Endothelial cell of umbilical vein (primary cell): ENCODE measurements at regions not wholly inside any gene's neighbourhood (a gene's known extent, or its start where the extent isn't known, plus 50 kb on each side); places are given as distances from the start of the nearest gene placed in this dataset.

Experiments
- BruUV-seq: library from RNA; stranded (reverse); fragments of 400-500 nt; replicated peaks from 2 replicates; lab custom pipeline; 2021; lab: Mats Ljungman, UMichigan
- CTCF ChIA-PET: fragments of 300-600, 350-600 bp; sonication (Branson Sonifier 250); formaldehyde crosslinking; loops from one replicate; lab custom pipeline; 2021; ENCODE audit warnings: antibody characterized with exemption, inconsistent platforms; lab: Charles Lee
- POLR2A ChIA-PET: fragments of 300-600, 350-600 bp; sonication (Branson Sonifier 250); formaldehyde crosslinking; loops from one replicate; lab custom pipeline; 2021; ENCODE audit warnings: antibody characterized with exemption, inconsistent platforms; lab: Charles Lee
- DNase-seq: peaks from one replicate; pipeline ENCODE4 v3.0.0-alpha.2; 2011; ENCODE audit warnings: low read depth, low spot score
- FAIRE-seq: peaks from 2 replicates; lab custom pipeline; 2011; peaks lifted over from hg19 to GRCh38; lab: Jason Lieb, UNC
- H2AFZ ChIP-seq: 2 replicates; pipeline ENCODE4 v1.6.0; 2012; ENCODE audit warnings: low read depth, low read length, control low read depth, inconsistent platforms
- H3K27ac ChIP-seq: 2 replicates; pipeline ENCODE4 v1.5.1; 2011; ENCODE audit warnings: low read depth, mild to moderate bottlenecking, control low read depth, low read length, moderate library complexity; ENCODE audit not compliant: insufficient read depth
- H3K27me3 ChIP-seq, 2 experiments: 2 replicates each; pipeline versions ENCODE4 v1.6.0 to v1.6.1; 2011; ENCODE audit warnings: low read length in 2 of 2, mixed read lengths in 1 of 2; ENCODE audit not compliant: control insufficient read depth in 2 of 2, insufficient read depth in 2 of 2
- H3K36me3 ChIP-seq, 2 experiments: 2 replicates in 1 of 2; 3 replicates in 1 of 2; pipeline ENCODE4 v1.5.1; 2011; ENCODE audit warnings: low read length in 2 of 2, mild to moderate bottlenecking in 1 of 2, moderate library complexity in 1 of 2; ENCODE audit not compliant: control insufficient read depth in 2 of 2, insufficient read depth in 2 of 2; ENCODE audit errors: extremely low read depth in 1 of 2
- H3K4me1 ChIP-seq: 3 replicates; pipeline ENCODE4 v1.5.1; 2011; ENCODE audit warnings: mild to moderate bottlenecking, low read length; ENCODE audit not compliant: control insufficient read depth, insufficient read depth; ENCODE audit errors: extremely low read depth
- H3K4me2 ChIP-seq: 2 replicates; pipeline ENCODE4 v1.6.1; 2011; ENCODE audit warnings: low read length, control low read depth, mixed read lengths; ENCODE audit not compliant: insufficient read depth
- H3K4me3 ChIP-seq, 3 experiments: fragments of 200-600 bp in 1 of 3; sonication (generic), shearing (Covaris generic) in 1 of 3; replicated peaks in 1 of 3; 2 replicates each; pipeline ENCODE4 v1.5.1; 2011 to 2016; ENCODE audit warnings: control low read depth in 3 of 3, low read length in 3 of 3, mild to moderate bottlenecking in 2 of 3, inconsistent platforms in 1 of 3, low read depth in 1 of 3, moderate library complexity in 1 of 3; ENCODE audit not compliant: insufficient read depth in 1 of 3
- H3K79me2 ChIP-seq: 2 replicates; pipeline ENCODE4 v1.6.0; 2012; ENCODE audit warnings: low read length, inconsistent platforms; ENCODE audit not compliant: control insufficient read depth, insufficient read depth
- H3K9ac ChIP-seq: replicated peaks from 2 replicates; pipeline ENCODE3; 2011; ENCODE audit warnings: low read length, control low read depth; ENCODE audit not compliant: insufficient read depth; ENCODE audit errors: extremely low read depth
- H3K9me1 ChIP-seq: replicated peaks from 3 replicates; pipeline ENCODE4 v1.6.0; 2011; ENCODE audit warnings: mild to moderate bottlenecking, low read length; ENCODE audit not compliant: control insufficient read depth, insufficient read depth; ENCODE audit errors: extremely low read depth
- H3K9me3 ChIP-seq: replicated peaks from 2 replicates; pipeline ENCODE4 v1.5.1; 2012; ENCODE audit warnings: low read length, inconsistent platforms; ENCODE audit not compliant: control insufficient read depth, insufficient read depth
- H4K20me1 ChIP-seq: replicated peaks from 2 replicates; pipeline ENCODE3; 2011; ENCODE audit warnings: mild to moderate bottlenecking, low read length; ENCODE audit not compliant: control insufficient read depth, insufficient read depth; ENCODE audit errors: extremely low read depth
- CTCF ChIP-seq, 2 donors: IDR thresholded peaks; 1 replicate in 1 of 2; 2 replicates in 1 of 2; pipeline ENCODE4 v1.5.1; 2011; ENCODE audit warnings: low read length in 2 of 2, mild to moderate bottlenecking in 2 of 2, moderate library complexity in 2 of 2, control low read depth in 1 of 2, inconsistent platforms in 1 of 2, low read depth in 1 of 2; ENCODE audit not compliant: insufficient read depth in 1 of 2; ENCODE audit errors: extremely low read depth in 1 of 2
- EZH2 ChIP-seq: IDR thresholded peaks from 2 replicates; pipeline ENCODE4 v1.6.1; 2012; ENCODE audit warnings: borderline replicate concordance, low read depth, mild to moderate bottlenecking, moderate library complexity, low read length, inconsistent platforms; ENCODE audit not compliant: severe bottlenecking
- GATA2 ChIP-seq: IDR thresholded peaks from 2 replicates; pipeline ENCODE4 v1.7.0; 2011; ENCODE audit warnings: low read depth, mild to moderate bottlenecking, moderate library complexity, mixed read lengths, low read length; ENCODE audit not compliant: insufficient read length, insufficient read depth
- JUN ChIP-seq: IDR thresholded peaks from 2 replicates; pipeline ENCODE4 v1.6.1; 2011; ENCODE audit warnings: borderline replicate concordance, low read depth; ENCODE audit not compliant: insufficient read length, insufficient read depth
- MAX ChIP-seq: IDR thresholded peaks from 2 replicates; pipeline ENCODE4 v1.6.1; 2011; ENCODE audit not compliant: insufficient read depth, insufficient read length
- POLR2A ChIP-seq: IDR thresholded peaks from 2 replicates; pipeline ENCODE4 v1.6.1; 2012; ENCODE audit warnings: low read depth, mild to moderate bottlenecking, control low read depth, low read length
- POLR2AphosphoS5 ChIP-seq: IDR thresholded peaks from 2 replicates; pipeline ENCODE4 v1.6.1; 2012; ENCODE audit warnings: low read depth, mild to moderate bottlenecking, control low read depth, low read length, moderate library complexity; ENCODE audit not compliant: insufficient read depth
- dilution Hi-C: fragments of 300-500 bp; cut with MboI; formaldehyde crosslinking; loops from one replicate; pipeline ENCODE4 v1.15.0; 2019; ENCODE audit warnings: low sequenced_read_pairs; ENCODE audit not compliant: extremely low pct_ligation_motif_present
- intact Hi-C: fragments of 100-400 bp; cut with micrococcal nuclease; formaldehyde crosslinking; loops from one replicate; pipeline ENCODE4 v1.10.0; 2022

DNA sequence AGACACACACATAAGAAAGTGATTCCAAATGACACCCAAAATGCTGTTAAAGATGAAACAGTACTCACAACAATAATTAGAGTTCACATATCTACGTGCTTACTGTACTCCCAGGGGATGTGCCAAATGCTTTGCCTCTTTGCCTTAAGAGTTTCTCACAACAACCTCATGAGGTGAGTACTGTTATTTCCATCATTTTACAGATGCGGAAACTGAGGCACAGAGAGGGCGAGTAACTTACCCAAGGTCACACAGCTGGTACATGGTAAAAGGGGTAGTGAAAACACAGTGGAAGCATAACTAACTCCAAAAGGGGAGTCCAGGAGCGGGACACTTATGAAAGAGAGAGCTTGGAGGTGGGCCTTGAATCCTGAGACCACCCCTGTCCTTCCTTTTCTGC is 171.8 kb downstream of the ACTL8 start:
- ChIA-PET CTCF (no interaction called here), POLR2A (no interaction called here)
- FAIRE-seq (no peak), DNase-seq (no peak)
- H2AFZ ChIP-seq, result no peak overlapping the region
- no peaks in the 10 kb centered on the region for H3K36me3 ChIP-seq
- dilution Hi-C loops (no loop called here), intact Hi-C loops (no loop called here)
- no peaks in the 10 kb centered on the region for H3K4me1 ChIP-seq
- no TSS peak for BruUV-seq
- no peak overlapping the region for H3K27ac ChIP-seq
- no peaks in the 10 kb centered on the region for H3K27me3 ChIP-seq
- no peak overlapping the region for H3K9ac ChIP-seq
- H3K79me2 ChIP-seq, result no peaks in the 10 kb centered on the region
- H4K20me1 ChIP-seq, result no peaks in the 10 kb centered on the region
- H3K9me1 ChIP-seq, result no peaks in the 10 kb centered on the region
- H3K9me3 ChIP-seq, result no peaks in the 10 kb centered on the region
- H3K4me2 ChIP-seq, result no peak overlapping the region
- no peak overlapping the region for H3K4me3 ChIP-seq
- TF ChIP-seq POLR2AphosphoS5 (no peak), GATA2 (no peak), JUN (no peak), CTCF (IDR thresholded peaks at IDR 0.05; ENCODE audit: extremely low read depth in 1 of 2, insufficient read depth in 1 of 2, low read depth in 1 of 2, low read length in 2 of 2) (no peak), POLR2A (no peak), EZH2 (no peak), MAX (no peak)
